ENCODE measurements at regions not wholly inside any gene's neighbourhood (a gene's known extent, or its start where the extent isn't known, plus 50 kb on each side); places are given as distances from the start of the nearest gene placed in this dataset.
"Not testable (repeated sequence)": the region's sequence is repeated elsewhere in the genome, so short reads cannot be mapped to it uniquely, and the experiment has no call there.

- no peak for DNase-seq
Measured at GRCh38 chr6:15132854-15133670, 112.8 kb upstream of the JARID2 start.

DNA sequence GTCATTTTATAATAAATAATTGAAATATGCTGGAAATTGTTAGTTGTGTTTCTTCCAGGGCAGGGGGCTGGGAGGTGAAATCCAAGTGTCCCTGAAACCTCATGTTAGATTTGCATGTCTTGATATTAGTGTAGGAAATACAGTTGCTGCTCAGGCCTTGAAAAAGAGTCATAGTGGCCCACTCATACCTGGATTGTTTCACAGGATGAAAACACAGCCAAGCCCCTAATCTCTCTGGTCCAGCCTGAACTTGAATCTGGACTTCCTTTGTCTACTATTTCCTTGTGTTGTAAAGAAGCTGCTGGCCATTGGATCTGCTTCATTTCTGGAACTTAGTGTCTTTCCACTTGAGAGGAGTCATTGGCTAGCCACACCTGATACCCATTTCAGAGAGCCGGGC, 108.8 kb upstream of the JARID2 start:
- DNase-seq = no peak

DNA sequence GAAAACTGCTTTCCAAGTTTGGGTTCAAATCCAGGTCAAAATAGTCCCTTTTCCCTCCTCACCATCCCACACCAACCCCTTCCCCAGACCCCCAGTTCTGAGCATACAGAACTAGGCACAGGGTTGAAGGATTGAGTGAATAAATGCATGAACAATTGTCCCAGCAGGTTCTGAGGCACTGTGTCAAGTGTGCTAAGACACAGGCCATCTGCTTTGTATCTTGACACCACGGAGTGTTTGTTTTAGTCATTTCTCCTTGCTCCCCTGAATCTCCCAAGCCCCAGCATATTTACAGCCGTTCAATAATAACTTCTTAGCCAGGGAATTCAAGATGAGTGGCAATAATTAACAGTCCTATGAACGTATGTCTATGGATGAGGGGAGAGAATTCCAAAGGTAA, 102.8 kb upstream of the JARID2 start:
- DNase-seq = no peak

DNA sequence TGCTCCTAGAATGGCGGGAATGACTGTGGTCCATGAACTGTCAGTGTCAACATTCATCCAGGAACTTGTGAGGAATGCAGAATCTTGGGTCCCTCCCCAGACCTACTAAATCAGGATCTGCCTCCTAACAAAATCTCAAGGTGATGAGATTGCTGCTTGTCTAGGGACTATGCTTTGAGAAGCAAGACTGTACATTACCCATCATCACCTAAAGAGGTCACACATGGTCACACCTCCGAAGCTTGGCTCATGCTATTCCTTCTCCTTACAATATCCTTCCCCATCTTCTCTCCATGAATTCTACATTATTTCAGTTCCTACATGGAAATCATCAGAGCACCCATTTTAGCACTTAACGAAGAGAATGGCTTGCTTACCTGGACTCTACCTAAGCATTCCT, 102.3 kb upstream of the JARID2 start:
- no peak for DNase-seq

DNA sequence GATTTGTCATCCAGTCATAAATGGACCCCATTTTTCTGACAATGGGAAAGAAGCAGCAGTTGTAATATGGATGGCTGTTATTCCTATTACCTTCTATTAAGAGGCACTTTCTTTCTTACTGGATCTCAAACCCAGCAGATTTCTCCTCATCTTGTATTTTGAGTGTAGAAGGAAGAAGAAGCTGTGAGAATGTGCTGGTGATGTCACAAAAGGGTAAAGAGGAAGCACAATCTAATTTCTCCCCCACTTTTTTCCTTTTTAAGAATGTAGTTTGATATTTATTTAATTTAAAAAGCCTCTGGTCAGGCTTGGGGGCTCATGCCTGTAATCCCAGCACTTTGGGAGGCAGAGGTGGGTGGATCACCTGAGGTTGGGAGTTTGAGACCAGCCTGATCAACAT, 100.0 kb upstream of the JARID2 start:
- DNase-seq = no peak

GRCh38 chr6:15147827-15148226, 98.0 kb upstream of the JARID2 start:
- no peak for DNase-seq

DNA sequence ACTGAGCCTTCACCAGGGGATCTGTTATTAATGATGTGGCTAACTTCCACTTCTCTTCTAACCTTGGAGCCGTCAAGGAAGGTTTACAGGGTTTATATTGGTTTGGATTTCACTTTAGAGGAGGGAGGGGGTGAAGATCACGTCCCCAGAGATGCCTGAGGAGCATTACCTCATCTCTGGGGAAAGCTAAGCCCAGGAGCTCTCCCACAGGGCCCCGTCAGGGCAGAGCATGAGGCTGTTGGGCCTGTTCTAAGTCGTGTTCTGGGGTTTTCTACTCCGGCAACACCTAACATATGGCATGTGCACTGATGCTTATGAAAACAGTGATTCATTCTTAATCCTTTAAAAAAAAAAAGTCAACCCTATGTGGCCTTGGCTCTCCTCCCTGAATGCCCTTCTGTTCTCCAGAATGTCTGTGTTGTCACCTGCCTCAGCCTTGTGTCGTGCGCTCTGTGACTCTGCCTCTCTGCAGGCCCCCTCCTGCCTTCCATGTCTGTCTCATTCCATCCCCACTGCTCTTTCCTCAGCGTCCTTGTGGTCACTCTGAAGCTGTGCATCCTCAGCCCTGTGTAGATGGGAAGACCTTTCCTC, 97.4 kb upstream of the JARID2 start:
- no peak for DNase-seq

- no peak for DNase-seq
Measured at GRCh38 chr6:15150207-15150606, 95.7 kb upstream of the JARID2 start.

GRCh38 chr6:15152700-15153099, 93.2 kb upstream of the JARID2 start:
- DNase-seq = no peak

DNA sequence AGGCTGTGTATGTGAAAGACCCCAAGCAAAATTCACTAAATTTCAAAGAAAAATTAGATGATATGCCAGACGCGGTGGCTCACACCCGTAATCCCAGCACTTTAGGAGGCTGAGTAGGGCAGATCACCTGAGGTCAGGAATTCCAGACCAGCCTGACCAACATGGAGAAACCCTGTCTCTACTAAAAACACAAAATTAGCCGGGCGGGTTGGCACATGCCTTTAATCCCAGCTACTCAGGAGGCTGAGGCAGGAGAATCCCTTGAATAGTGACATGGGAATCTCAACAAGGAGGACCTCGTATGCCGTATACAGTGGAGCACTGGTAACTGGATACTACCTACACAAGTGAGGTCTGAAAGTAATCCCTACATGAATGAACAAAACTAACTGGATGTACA, 92.7 kb upstream of the JARID2 start:
- DNase-seq = no peak

DNA sequence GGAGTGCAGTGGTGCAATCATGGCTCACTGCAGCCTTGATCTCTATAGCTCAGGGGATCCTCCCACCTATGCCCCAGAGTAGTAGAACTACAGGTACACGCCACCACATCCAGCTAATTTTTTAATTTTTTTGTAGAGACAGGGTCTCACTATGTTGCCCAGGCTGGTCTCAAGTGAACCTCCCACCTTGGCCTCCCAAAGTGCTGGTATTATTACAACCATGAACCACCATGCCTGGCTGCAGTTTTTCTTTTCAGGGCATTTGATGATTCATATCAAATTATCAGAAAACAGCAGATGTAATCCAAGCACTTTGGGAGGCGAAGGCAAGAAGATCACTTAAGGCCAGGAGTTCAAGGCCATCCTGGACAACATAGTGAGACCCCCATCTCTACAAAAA, 88.4 kb upstream of the JARID2 start:
- DNase-seq = no peak

DNA sequence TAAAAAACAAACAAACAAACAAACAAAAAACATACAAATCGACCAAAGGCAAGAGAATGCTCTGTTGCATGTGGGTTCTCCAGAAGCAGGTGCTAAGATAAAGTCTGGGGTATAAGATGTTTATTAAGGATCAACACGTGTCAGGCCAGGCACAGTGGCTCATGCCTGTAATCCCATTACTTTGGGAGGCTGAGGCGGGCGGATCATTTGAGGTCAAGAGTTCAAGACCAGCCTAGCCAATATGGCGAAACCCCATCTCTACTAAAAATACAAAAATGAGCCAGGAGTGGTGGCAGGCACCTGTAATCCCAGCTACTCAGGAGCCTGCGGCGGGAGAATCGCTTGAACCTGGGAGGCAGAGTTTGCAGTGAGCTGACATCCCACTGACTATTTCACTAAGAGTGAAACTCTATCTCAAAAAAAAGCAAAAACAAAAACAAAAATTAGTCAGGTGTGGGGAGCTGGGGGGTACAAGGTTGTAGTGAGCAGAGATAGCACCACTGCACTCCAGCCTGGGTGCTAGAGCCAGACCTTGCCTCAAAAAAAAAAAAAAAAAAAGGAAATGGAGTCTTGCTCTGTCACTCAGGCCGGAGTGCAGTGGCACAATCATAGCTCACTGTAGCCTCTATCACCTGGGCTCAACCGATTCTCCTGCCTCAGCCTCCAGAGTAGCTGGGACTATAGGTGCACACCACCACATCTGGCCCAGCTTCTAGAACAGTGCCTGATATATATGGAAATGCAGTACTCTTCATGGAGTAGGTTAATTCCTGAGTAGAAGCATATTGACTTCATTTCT, 86.8 kb upstream of the JARID2 start:
- DNase-seq = no peak

GRCh38 chr6:15160812-15161211, 85.1 kb upstream of the JARID2 start:
- DNase-seq = no peak

DNA sequence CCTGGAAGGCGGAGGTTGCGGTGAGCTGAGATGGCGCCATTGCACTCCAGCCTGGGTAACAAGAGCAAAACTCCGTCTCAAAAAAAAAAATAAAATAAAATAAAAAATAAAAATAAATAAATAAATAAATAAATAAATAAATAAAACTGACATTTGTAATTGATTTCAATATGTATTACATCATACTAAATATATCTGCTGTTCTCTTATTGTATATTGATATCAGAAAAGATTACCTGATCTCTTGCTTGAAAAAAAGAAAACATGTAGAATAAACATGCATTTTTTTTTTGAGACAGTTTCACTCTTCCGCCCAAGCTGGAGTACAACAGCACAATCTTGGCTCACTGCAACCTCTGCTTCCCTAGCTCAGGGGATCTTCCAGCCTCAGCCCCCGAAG, 81.0 kb upstream of the JARID2 start:
- not testable (repeated sequence) for DNase-seq

DNA sequence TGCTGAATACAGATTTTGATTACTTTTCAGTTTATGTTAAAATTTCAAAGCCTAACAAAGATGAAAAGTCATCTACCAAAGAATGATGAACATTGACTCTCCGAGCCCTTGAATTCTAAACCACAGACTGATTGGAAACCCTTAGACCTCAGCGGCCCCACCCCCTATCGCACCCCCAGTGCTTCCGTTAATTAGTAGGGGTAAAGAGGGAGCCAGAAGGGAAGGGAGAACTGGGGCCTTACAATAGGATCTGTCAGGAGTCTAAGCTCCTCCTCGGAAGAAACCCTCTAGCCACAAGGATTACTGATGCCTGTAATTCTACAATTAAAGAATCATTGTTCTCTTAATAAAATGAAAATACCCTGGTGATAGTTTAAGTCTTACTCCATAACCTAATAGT, 79.7 kb upstream of the JARID2 start:
- DNase-seq = no peak

DNA sequence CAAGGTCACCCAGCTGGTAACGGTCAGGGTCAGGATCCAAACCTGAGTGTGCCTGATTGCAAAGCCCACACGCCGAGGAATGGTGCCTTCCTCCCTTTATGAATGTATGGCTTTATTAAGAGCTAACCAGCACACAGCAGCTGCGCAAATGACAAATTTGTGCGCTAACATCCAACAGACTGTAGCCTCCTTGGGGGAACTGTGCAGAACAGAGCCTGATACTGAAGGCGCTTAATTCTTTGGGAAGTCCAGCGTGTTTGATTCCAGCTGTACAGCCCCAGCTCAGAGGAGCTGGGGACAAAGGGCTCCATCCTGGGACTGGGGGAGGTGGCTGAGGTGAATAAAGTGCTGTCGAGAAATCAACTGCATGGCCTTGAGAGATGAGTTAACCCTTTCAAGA, 75.7 kb upstream of the JARID2 start:
- no peak for DNase-seq

DNA sequence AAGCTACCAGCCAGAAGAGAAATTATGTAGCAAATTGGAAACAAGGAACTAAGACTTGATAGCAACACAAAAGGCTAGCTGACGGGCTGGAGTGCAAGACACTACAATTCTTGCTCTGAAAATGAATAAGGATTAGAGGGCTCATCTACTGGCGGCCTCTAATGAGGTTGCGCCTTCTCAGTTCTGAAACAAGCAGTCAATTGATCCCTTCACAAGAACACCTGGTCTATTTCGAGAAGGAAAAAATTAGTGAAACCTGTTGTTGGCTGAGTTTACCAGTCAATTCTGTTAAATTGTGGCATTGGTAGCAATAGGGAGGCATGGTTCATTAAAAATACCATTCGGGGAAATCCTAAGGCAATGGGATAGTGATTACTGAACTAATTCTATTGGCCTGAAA, 74.8 kb upstream of the JARID2 start:
- DNase-seq = no peak

DNA sequence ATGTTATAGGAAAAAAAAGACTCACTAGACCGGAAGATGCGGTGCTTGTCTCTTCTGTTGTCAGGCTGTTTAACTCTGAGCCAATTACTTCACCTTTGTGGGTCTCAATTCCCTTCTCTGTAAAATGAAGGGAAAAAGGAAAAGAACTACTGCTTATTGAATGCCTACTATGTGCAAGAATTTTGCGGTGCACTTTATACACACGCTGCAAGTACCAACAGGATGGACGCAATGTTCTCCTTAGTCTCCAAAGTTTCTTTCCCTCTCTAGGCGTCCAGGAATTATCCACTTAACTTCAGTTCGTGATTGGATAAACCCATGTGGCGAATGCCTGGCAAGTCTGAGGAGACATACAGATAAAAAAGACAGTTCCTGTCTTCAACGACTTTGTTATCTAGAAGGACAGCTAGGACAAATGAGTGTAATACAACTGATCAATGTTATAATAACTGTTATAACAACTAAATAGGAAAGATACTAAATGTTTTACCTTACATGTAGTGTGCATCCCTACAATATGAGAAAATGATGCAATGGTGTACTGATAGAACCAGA, 69.0 kb upstream of the JARID2 start:
- DNase-seq = no peak

GRCh38 chr6:15183979-15184378, 61.9 kb upstream of the JARID2 start:
- no peak for DNase-seq

GRCh38 chr6:15184441-15184861, 61.4 kb upstream of the JARID2 start:
- no peak for DNase-seq

- not testable (repeated sequence) for DNase-seq
Measured at GRCh38 chr6:15185111-15185510, 60.8 kb upstream of the JARID2 start.

DNA sequence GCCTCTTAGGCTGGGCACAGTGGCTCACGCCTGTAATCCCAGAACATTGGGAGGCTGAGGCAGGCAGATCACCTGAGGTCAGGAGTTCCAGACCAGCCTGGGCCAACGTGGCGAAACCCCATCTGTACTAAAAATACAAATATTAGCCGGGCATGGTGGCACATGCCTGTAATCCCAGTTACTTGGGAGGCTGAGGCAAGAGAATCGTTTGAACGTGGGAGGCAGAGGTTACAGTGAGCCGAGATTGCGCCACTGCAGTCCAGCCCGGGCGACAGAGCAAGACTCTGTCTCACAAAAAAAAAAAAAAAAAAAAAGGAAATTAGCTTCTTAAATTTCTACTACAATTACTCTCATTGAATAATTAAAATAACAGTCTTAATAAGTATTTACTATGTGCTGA, 52.4 kb upstream of the JARID2 start:
- not testable (repeated sequence) for DNase-seq

GRCh38 chr6:15194453-15194852, 51.4 kb upstream of the JARID2 start:
- no peak for DNase-seq
